ENCODE measurements at regions not wholly inside any gene's neighbourhood (a gene's known extent, or its start where the extent isn't known, plus 50 kb on each side); places are given as distances from the start of the nearest gene placed in this dataset.

DNA sequence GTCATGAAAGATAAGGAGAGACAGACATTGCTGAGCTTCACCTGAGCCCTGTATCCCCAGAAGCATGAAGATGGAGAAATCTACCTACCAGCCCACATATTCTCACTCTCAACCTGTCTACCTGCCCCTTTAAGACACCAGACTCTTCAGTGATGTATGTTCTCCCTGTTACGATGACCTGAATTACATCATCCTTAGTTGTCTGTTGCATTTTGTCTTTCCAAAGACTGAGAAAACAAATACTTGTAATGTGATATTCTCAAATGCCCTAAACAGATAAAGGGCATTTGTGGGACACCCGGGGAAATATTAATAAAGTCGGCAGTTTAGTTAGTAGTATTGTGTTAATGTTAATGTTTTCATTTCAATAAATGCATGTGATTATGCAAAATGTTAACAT lies 305.8 kb upstream of the IGFBP3 start:
- no peak overlapping the region for H3K4me3 ChIP-seq
- no peaks in the 10 kb centered on the region for H3K4me1 ChIP-seq (replicated peaks in 1 of 2)
- H3K27ac ChIP-seq: no peak overlapping the region
- whole genome bisulfite sequencing, 10 experiments: 0 to 100% (median 77%) methylated on average over 1 to 3 of the region's 3 CpGs; no CpG with 5 or more reads in 3 of the 10 experiments
- ATAC-seq (replicated peaks in 6 of 8): no peak
- in situ Hi-C loops (cut with MboI; ENCODE audit: low pct_unique_long_range_greater_than_20kb in 2 of 9, low sequenced_read_pairs in 9 of 9, unreplicated experiment in 9 of 9): no loop called here

DNA sequence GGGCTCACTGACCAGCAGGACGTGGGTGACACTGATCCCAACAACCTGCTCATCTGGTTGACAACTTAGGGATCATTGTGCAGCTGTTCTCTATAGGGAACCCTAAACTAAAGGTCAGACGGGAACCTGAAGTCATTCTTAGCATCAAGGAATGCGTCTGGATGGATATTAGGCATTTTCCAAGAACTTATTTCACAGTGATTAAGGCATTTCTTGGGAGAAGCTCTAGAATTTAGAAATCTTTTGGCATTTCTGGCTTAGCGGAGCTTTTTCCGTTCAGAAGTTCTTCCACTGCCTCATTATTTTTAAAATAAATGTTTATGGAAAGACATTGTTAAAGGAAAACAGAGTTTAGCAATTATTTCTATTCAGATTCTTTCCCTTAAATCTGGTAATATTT lies 303.3 kb upstream of the IGFBP3 start:
- Histone ChIP-seq H3K27ac (no peak overlapping the region), H3K4me1 (replicated peaks in 1 of 2) (no peaks in the 10 kb centered on the region), H3K4me3 (no peak overlapping the region)
- in situ Hi-C loops (cut with MboI; ENCODE audit: low pct_unique_long_range_greater_than_20kb in 2 of 9, low sequenced_read_pairs in 9 of 9, unreplicated experiment in 9 of 9): no loop called here
- no peak for ATAC-seq (replicated peaks in 6 of 8)
- WGBS, 10 experiments: 20 to 100% (median 56%) methylated on average over 1 to 5 of the region's 5 CpGs

DNA sequence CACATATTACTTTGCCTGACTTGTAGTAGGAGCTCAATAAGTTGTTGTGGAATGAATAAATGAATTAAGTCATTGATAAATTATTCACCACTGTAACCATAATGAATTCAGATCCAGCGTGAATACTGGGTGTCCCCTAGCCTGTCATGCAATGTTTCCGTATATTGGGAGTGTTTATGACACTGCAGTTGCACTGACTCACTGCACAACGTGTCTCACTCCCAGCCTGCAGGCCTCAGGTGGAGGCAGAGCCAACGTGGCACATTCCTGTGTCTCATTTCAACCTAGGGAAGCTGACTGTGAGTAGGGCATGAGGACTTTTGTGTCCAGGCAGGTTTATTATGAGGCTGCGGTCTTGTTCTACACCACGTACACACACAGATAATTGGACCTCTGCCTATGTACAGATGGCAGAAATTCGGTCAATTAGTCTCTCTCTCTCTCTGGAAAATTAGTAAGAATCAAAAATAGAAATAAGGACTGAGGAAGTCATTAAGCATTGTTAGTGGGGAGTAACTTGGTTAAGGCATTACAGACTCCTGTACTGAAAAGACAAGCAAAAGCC lies 299.1 kb upstream of the IGFBP3 start:
- in situ Hi-C loops (cut with MboI; ENCODE audit: low pct_unique_long_range_greater_than_20kb in 2 of 9, low sequenced_read_pairs in 9 of 9, unreplicated experiment in 9 of 9): no loop called here
- Histone ChIP-seq H3K4me1 (replicated peaks in 1 of 2) (peaks cover 0 to 3% of the 10 kb centered on the region in 2 donors), H3K4me3 (no peak overlapping the region), H3K27ac (no peak overlapping the region)
- peak in 4 of 8 experiments; percentile 30 to 99 (median 72) for ATAC-seq (replicated peaks in 6 of 8)
- WGBS, 10 experiments: 10 to 100% (median 75%) methylated on average over 1 to 7 of the region's 7 CpGs

GRCh38 chr7:46218461-46219200 lies 297.6 kb upstream of the IGFBP3 start:
- H3K27ac ChIP-seq: no peak overlapping the region
- H3K4me3 ChIP-seq: no peak overlapping the region
- 0 to 93% (median 82%) methylated on average over 1 to 9 of the region's 9 CpGs for WGBS, 10 experiments
- in situ Hi-C loops (cut with MboI; ENCODE audit: low pct_unique_long_range_greater_than_20kb in 2 of 9, low sequenced_read_pairs in 9 of 9, unreplicated experiment in 9 of 9): no loop called here
- ATAC-seq (replicated peaks in 6 of 8): no peak
- H3K4me1 ChIP-seq (replicated peaks in 1 of 2): peaks cover 0 to 3% of the 10 kb centered on the region in 2 donors

GRCh38 chr7:46215987-46216567 lies 295.0 kb upstream of the IGFBP3 start:
- Histone ChIP-seq H3K4me3 (no peak overlapping the region), H3K27ac (no peak overlapping the region), H3K4me1 (replicated peaks in 1 of 2) (peaks cover 0 to 3% of the 10 kb centered on the region in 2 donors)
- WGBS, 10 experiments: 0 to 100% (median 70%) methylated on average over 1 to 10 of the region's 15 CpGs; no CpG with 5 or more reads in 4 of the 10 experiments
- peak in 5 of 8 experiments; percentile 62 to 87 (median 80) for ATAC-seq (replicated peaks in 6 of 8)
- in situ Hi-C loops (cut with MboI; ENCODE audit: low pct_unique_long_range_greater_than_20kb in 2 of 9, low sequenced_read_pairs in 9 of 9, unreplicated experiment in 9 of 9): no loop called here

DNA sequence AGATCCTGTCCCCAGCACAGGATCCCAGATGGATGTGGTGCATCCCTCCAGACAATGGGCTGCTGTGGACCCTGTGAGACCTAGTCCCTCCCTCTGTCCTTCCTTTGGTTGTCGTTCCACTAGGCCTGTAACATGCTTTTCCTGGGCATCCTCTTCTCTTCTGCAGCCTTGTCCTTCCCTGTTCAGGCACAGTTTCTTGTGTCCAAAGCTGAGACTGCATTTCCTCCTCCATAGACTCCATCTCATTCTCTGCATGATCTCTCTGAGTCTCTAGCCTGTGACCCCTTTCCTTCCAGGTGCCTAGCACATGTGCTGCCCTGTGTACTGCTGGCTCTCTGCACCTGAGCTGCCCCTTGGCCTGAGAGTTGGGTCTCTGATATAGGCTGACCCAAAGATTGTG lies 293.5 kb upstream of the IGFBP3 start:
- in situ Hi-C loops (cut with MboI; ENCODE audit: low pct_unique_long_range_greater_than_20kb in 2 of 9, low sequenced_read_pairs in 9 of 9, unreplicated experiment in 9 of 9): no loop called here
- 80 to 100% methylated on average over 1 of the region's 1 CpG; no CpG with 5 or more reads in 8 of the 10 experiments for WGBS, 10 experiments

DNA sequence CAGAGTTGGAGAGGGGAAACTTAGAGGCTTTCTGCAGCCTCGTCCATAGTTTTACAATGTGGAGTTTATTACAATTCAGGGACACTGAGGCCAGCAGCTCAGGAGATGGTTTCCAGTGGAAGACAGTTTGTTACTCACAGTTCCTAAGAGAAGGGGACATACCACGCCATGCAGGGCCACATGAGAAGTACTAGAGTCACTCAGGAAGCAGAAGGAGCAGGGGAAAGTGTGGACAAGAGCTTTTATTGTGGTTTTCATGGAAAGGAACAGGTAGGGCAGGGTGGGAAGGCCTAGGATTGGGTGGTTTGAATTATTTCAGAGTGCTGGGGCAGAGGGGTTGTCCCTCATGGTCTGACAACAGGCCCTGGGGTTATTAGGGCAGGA lies 292.1 kb upstream of the IGFBP3 start:
- no peak overlapping the region for H3K4me3 ChIP-seq
- in situ Hi-C loops (cut with MboI; ENCODE audit: low pct_unique_long_range_greater_than_20kb in 2 of 9, low sequenced_read_pairs in 9 of 9, unreplicated experiment in 9 of 9): no loop called here
- no peak for ATAC-seq (replicated peaks in 6 of 8)
- no peak overlapping the region for H3K27ac ChIP-seq
- 0 to 83% (median 69%) methylated on average over 1 of the region's 2 CpGs; no CpG with 5 or more reads in 2 of the 10 experiments for WGBS, 10 experiments
- peaks cover 0 to 3% of the 10 kb centered on the region in 2 donors for H3K4me1 ChIP-seq (replicated peaks in 1 of 2)

More for the DNA sequence above, 293.5 kb upstream of the IGFBP3 start:
- no peak for ATAC-seq (replicated peaks in 6 of 8)
- peaks cover 0 to 3% of the 10 kb centered on the region in 2 donors for H3K4me1 ChIP-seq (replicated peaks in 1 of 2)
- H3K27ac ChIP-seq: no peak overlapping the region
- no peak overlapping the region for H3K4me3 ChIP-seq

DNA sequence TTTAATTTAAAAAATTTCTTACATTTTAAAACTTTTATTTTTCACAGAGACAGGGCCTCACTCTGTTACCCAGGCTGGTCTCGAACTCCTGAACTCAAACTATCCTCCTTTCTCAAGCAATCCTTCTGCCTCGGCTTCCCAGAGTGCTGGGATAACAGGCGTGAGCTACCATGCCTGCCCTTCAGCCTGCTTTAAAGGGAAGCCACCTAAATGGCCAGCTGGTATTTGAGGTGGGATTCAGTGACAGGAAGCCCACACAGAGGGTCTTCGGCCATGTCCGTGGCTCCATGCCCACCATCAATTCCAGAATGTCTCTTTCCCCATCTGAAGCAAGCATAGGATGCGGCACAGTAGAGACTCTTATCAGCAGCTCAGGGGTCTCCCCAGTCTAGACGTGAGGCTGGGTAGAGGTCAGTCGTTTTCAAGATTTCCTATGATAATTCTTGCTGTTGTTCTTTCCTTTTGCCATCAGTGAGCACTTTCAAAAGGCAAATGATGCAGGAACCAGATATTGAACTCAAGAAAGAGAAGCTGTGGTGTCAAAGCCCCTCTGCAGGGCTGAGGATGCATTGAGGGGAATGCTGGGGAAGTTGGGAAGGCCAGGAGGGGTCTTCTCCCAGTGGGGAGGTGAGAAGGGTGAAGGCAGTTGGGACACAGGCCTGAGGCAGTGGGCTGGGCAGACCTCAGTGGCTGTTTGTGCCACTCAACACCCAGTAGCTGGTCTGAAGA lies 291.5 kb upstream of the IGFBP3 start:
- Histone ChIP-seq H3K27ac (no peak overlapping the region), H3K4me1 (replicated peaks in 1 of 2) (peaks cover 0 to 3% of the 10 kb centered on the region in 2 donors), H3K4me3 (no peak overlapping the region)
- no peak for ATAC-seq (replicated peaks in 6 of 8)
- WGBS, 10 experiments: 0 to 92% (median 66%) methylated on average over 1 to 6 of the region's 8 CpGs; no CpG with 5 or more reads in 1 of the 10 experiments
- in situ Hi-C loops (cut with MboI; ENCODE audit: low pct_unique_long_range_greater_than_20kb in 2 of 9, low sequenced_read_pairs in 9 of 9, unreplicated experiment in 9 of 9): no loop called here

GRCh38 chr7:46210467-46210866 lies 289.4 kb upstream of the IGFBP3 start:
- 20 to 100% (median 60%) methylated on average over 1 to 3 of the region's 3 CpGs; no CpG with 5 or more reads in 5 of the 10 experiments for WGBS, 10 experiments
- ATAC-seq (replicated peaks in 6 of 8): peak in 2 of 8 experiments; percentile 74 to 88
- Histone ChIP-seq H3K27ac (no peak overlapping the region), H3K4me1 (replicated peaks in 1 of 2) (peaks cover 0 to under 1% of the 10 kb centered on the region in 2 donors), H3K4me3 (no peak overlapping the region)
- in situ Hi-C loops (cut with MboI; ENCODE audit: low pct_unique_long_range_greater_than_20kb in 2 of 9, low sequenced_read_pairs in 9 of 9, unreplicated experiment in 9 of 9): no loop called here

GRCh38 chr7:46209611-46210388 lies 288.7 kb upstream of the IGFBP3 start:
- in situ Hi-C loops (cut with MboI; ENCODE audit: low pct_unique_long_range_greater_than_20kb in 2 of 9, low sequenced_read_pairs in 9 of 9, unreplicated experiment in 9 of 9): no loop called here
- no peak overlapping the region for H3K27ac ChIP-seq
- no peak for ATAC-seq (replicated peaks in 6 of 8)
- H3K4me3 ChIP-seq: no peak overlapping the region
- WGBS, 10 experiments: 86 to 100% (median 97%) methylated on average over 1 to 6 of the region's 9 CpGs; no CpG with 5 or more reads in 2 of the 10 experiments
- no peaks in the 10 kb centered on the region for H3K4me1 ChIP-seq (replicated peaks in 1 of 2)

GRCh38 chr7:46208635-46209525 lies 287.8 kb upstream of the IGFBP3 start:
- in situ Hi-C loops (cut with MboI; ENCODE audit: low pct_unique_long_range_greater_than_20kb in 2 of 9, low sequenced_read_pairs in 9 of 9, unreplicated experiment in 9 of 9): no loop called here
- 17 to 90% (median 66%) methylated on average over 1 to 9 of the region's 12 CpGs; no CpG with 5 or more reads in 3 of the 10 experiments for WGBS, 10 experiments
- Histone ChIP-seq H3K4me1 (replicated peaks in 1 of 2) (no peaks in the 10 kb centered on the region), H3K27ac (no peak overlapping the region), H3K4me3 (no peak overlapping the region)
- ATAC-seq (replicated peaks in 6 of 8): no peak
